NCI-H82 (cell line): ENCODE measurements at regions not wholly inside any gene's neighbourhood (a gene's known extent, or its start where the extent isn't known, plus 50 kb on each side); places are given as distances from the start of the nearest gene placed in this dataset.
A peak's percentile ranks its signal among the peaks of the same experiment; 100 is the strongest.
"Not testable (repeated sequence)": the region's sequence is repeated elsewhere in the genome, so short reads cannot be mapped to it uniquely, and the experiment has no call there.

ENCODE experiments used
- DNase-seq: peaks from one replicate; lab custom pipeline; 2025; lab: John Stamatoyannopoulos, UW

DNA sequence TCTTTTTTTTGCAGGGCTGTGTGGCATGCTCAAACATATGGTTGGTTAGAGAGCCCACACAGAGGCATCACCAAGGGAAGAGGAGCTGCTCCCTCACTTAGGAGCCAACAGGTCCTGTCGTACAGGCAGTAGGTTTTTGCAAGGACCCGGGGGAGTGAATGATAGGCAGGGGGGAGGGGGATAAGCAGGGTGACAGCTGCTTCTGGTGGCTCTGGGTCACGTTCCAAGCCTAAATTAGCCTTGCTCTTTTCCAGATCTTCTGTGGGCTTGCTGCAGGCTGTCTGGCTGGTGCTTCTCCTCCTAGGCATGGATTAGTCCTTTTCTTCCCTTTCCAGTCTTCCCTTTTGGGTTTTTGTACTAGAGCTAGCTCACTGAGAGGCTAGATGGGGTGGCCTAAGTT, 117.7 kb upstream of the PODXL start:
- DNase-seq = peak; percentile 81

GRCh38 chr7:131673576-131673975, 117.1 kb upstream of the PODXL start:
- no peak for DNase-seq

DNA sequence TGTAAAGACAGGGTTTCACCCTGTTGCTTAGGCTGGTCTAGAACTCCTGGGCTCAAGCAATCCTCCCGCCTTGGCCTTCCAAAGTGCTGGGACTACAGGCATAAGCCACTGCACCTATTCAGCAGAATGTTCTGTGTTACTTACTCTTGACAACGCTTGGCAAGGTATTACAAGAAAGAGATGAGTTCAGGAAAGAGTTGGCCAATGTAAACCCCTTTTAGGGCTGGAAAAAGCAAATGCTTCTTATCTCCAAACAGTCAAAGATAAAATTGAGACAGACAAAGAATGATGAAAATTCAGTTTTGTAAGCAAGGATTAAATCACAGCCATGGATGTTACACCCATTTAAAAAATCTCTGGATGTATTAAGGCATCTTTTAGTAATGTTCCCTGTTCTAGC, 114.0 kb upstream of the PODXL start:
- no peak for DNase-seq

DNA sequence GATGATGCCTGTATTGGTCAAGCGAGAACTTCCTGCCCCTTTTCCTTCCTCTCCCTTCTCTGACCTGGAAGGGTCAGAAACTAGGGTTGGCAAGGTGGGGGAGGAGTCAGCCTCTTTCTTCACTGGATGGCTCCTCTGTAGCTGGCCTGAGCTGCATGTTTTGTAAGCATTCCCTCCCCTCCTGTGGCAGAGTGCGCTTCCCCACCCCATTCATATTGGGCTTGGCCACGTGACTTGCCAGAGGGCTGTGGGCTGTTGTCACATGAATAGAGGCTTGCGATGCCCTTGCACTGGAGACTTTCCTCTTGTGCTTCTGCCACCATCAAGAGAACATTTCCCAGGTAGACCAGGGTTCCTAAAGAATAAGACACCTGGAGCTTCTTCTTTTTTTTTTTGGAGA, 111.3 kb upstream of the PODXL start:
- DNase-seq = no peak

GRCh38 chr7:131665021-131665420, 108.6 kb upstream of the PODXL start:
- DNase-seq = no peak

DNA sequence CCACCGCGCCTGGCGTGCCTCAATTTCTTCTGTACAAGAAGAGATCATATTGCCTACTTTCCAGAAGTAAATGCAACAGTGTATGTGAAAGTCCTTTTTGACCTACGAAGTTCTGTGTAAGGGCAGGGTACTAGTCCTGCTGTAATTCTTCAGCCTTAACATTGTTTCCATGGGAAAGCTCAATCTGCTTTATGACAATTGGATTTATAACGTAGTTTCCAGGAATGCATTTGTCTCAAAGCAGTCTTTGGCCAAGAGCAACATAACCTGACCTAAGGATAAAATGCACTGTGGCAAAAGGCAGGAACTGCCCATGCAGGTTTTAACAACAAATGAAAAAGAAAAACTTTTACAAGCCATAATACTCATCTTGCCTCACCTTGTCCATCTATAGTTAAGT, 108.1 kb upstream of the PODXL start:
- DNase-seq = no peak

GRCh38 chr7:131662301-131662873, 106.0 kb upstream of the PODXL start:
- DNase-seq = not testable (repeated sequence)

DNA sequence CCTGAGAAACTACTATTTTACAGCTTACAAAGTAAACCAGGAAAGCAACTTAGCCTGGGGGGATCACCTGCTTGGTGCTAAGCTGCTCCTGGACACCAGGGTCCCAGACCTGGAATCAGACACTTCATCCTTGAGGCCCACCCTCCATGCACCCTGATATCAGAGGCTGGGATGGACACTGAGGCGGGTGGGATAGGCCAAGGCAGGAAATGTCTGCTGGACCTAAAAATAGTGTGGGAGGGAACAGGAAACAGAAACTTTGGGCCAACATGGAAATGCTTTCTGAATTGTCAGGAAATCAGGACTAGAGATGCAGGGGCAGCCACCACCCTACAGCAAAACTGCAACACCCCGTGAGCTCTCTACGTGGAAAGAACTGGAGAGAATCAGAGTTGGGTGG, 101.5 kb upstream of the PODXL start:
- no peak for DNase-seq

- DNase-seq = no peak
Observed at GRCh38 chr7:131656980-131657723, 100.7 kb upstream of the PODXL start.

DNA sequence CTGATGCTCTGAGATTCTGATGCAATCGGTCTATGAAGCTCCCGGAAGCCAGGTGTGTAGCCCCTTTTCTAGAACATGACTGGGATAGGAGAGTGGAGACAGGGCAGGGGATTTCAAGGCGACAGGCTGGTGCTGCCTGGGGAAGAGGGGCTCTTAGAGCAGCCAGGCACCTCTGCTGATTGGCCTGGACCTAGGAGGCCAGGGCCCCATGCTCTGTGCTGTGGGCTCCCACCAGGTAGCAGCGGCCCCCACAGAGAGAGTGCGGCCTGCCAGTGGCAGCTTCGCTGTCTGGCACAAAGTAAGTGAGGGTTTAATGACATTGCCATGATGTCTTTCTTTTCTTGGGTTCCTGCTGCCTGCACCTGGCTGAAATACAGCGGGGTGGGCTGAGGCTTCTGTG, 99.4 kb upstream of the PODXL start:
- no peak for DNase-seq

DNA sequence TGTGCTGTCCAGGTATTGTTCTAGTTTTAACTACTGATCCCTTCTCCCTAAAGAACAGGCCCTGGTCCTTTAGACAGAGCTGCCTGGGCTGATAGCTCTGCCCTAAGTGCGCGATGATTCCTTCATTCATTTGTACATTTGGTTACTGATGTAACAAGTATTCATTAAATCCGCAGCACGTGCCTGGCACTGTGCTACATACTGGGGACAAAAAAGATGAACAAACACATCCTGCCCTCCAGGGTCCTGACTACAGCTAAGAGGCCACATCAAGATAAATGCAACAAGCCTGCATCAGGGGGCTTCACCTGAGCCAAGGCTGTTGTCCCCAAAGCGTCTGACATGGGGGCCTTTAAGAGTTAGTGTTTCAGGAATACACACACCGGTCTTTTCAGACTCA, 99.0 kb upstream of the PODXL start:
- DNase-seq = no peak

GRCh38 chr7:131654668-131655326, 98.4 kb upstream of the PODXL start:
- DNase-seq = peak; percentile 86

DNA sequence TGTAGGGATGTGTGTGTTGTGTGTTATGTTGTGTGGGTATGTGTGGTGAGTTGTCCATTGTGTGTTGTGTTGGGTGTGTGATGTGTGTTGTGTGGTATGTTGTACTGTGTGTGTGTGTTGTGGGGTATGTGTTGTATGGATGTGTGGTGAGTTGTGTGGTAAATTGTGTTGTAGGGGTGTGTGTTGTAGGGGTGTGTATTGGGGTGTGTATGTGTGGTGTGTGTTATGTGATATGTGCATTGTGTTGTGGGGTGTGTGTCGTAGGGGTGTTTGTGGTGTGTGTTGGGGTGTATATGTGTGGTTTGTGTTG, 97.8 kb upstream of the PODXL start:
- DNase-seq = no peak

- peak; percentile 13 for DNase-seq
Observed at GRCh38 chr7:131653418-131654248, 97.2 kb upstream of the PODXL start.

- DNase-seq = no peak
Observed at GRCh38 chr7:131652934-131653333, 96.5 kb upstream of the PODXL start.

GRCh38 chr7:131652194-131652593, 95.8 kb upstream of the PODXL start:
- no peak for DNase-seq

- DNase-seq = no peak
Observed at GRCh38 chr7:131649879-131650278, 93.5 kb upstream of the PODXL start.

GRCh38 chr7:131649003-131649541, 92.6 kb upstream of the PODXL start:
- DNase-seq = no peak

DNA sequence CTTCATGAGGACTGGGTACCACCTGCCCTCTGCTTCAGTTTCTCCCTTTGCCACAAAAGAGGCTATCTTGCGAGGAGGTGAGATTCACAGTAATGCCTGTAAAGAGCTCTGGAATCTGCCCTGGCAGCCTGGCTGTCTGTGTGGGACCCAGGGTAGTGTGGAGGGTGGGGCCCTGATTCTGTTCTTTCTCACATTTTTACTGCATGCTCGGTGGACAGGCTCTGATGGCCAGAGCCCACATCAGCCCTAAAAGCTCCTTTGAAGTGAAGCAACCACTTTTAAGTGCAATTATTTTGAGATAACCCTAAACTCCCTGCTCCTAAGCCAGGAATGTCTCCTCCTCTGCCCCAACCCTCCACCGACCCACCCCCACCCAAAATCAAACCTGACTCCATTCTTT, 92.1 kb upstream of the PODXL start:
- DNase-seq = no peak

GRCh38 chr7:131646203-131646602, 89.8 kb upstream of the PODXL start:
- DNase-seq = no peak

DNA sequence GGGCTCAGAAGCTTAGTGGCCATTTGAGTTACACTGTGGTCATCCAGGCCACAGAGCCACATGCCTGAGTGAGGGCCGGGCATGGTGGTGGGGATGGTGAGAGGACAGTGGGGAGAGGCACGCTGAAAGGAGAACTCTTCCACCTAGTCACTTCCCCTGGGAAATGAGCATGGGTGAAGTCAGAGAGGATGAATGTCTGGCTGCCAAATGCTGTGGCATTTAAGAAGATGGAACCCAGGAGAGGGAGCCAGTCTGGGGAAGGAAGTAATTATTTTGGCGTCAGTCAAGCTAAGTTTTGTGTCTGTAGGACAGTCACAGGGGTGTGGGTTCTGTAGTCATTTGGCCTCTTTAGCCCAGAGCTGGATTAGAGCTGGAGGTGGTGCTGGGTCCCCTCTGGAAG, 86.0 kb upstream of the PODXL start:
- no peak for DNase-seq

DNA sequence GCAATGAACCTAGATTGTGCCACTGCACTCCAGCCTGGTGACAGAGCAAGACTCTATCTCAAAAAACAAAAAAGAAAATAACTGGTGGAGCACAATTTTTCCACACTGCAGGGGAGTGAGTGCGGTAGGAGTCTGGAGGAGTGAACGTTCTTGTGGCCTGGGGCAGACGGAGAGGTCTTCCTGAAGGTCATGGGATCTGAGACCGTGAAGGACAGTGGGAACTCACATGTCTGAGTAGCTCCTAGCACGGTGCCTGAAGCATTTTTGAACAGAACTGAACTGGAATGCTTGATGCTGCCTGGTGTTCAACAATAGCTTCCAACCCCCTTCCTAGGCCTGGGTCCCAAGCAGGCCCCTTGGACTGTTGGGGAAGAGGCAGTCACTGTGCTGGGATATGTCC, 84.3 kb upstream of the PODXL start:
- no peak for DNase-seq
